ENCODE measurements at regions not wholly inside any gene's neighbourhood (a gene's known extent, or its start where the extent isn't known, plus 50 kb on each side); places are given as distances from the start of the nearest gene placed in this dataset.

DNA sequence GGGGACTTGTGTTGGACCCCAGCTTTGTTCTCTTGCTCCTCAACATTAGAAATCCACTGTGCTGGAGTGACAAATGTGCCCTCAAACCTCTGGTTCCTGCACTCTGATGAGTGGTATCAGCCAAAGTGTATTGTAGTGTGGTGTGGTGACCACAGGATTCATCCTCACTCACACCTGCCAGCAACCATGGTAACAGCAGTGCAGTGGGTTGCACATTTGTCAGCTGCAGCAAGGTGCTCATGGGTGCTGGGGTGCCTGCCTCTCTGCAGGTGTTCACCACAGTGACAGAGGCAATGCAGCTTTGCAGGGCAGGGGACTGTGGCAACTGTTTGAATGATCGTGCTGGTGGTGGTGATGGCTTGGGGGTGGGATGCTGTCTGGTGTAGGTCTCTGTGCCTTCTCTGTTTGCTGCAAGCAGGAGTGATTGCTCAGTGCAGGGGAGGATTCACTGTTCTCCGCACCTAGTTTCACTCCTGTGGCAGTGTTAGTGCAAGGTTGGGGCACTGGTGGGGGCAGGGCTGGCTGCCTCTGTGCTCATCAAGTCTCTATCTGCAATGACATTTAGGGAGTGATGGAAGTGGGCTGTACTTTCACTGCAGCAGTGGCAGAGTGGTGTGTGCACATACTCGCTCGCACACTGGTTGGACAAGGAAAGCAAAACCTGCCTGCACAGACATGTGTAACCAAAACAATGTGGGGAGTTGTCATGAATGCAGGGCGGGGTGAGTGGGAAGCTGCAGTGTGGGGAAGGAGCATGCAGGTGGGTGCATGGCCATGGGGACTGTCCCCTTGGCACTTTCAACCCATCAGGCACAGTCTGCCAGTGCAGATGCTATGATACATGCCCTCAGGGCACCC lies 301.1 kb downstream of the PIK3C3 start:
- H3K4me1 ChIP-seq (replicated peaks in 1 of 2; ENCODE audit: control insufficient read depth in 2 of 2, insufficient read depth in 2 of 2, low read length in 2 of 2) = no peaks in the 10 kb centered on the region
- ATAC-seq (no peak), FAIRE-seq (no peak), DNase-seq (ENCODE audit: extremely low read depth in 1 of 4, low spot score in 3 of 4) (no peak)
- no peak overlapping the region for H3K4me2 ChIP-seq (ENCODE audit: insufficient read depth, low read length)
- in situ Hi-C loops (cut with MboI) = no loop called here
- TF ChIP-seq IRF2 (CRISPR knock-in tag; IDR thresholded peaks at IDR 0.05) (no peak), MTF1 (CRISPR knock-in tag; IDR thresholded peaks at IDR 0.05; ENCODE audit: borderline replicate concordance) (no peak), SAP30 (IDR thresholded peaks at IDR 0.05; ENCODE audit: borderline replicate concordance, insufficient read depth, low read depth, low read length, poor library complexity, severe bottlenecking) (no peak), ETS2 (tag; IDR thresholded peaks at IDR 0.05; ENCODE audit: borderline replicate concordance, poor library complexity, severe bottlenecking) (no peak), KDM5B (IDR thresholded peaks at IDR 0.05; ENCODE audit: insufficient replicate concordance, low read depth, low read length) (no peak), ZKSCAN3 (CRISPR knock-in tag; IDR thresholded peaks at IDR 0.05) (no peak)
- H3K9me1 ChIP-seq (ENCODE audit: control insufficient read depth, insufficient read depth, low read length) = no peaks in the 10 kb centered on the region
- no peaks in the 10 kb centered on the region for H3K79me2 ChIP-seq (ENCODE audit: control insufficient read depth, insufficient read depth, low read length)
- intact Hi-C loops (cut with micrococcal nuclease) = no loop called here
- no peak overlapping the region for H3K4me3 ChIP-seq
- ChIA-PET POLR2A (no interaction called here), CTCF (ENCODE audit: low intra/inter-chr PET ratio) (no interaction called here)
- no peaks in the 10 kb centered on the region for H3K36me3 ChIP-seq (ENCODE audit: control insufficient read depth, insufficient read depth, low read length)
- no peaks in the 10 kb centered on the region for H4K20me1 ChIP-seq (replicated peaks; ENCODE audit: control insufficient read depth, insufficient read depth, low read length)
- 0% methylated on average over 3 of the region's 5 CpGs for WGBS (ENCODE audit: insufficient coverage, low coverage, missing lambda C conversion rate)
- no peak overlapping the region for H3K27ac ChIP-seq (ENCODE audit: extremely low read depth, low read depth, low read length)
- no TSS peak for BruUV-seq (replicated peaks)
- H2AFZ ChIP-seq (ENCODE audit: low read depth, low read length) = no peak overlapping the region
- no peak overlapping the region for H3K9ac ChIP-seq (ENCODE audit: insufficient read depth in 1 of 2, low read depth in 2 of 2, low read length in 2 of 2)
- H3K9me3 ChIP-seq (replicated peaks; ENCODE audit: control insufficient read depth, insufficient read depth, low read depth, low read length) = no peaks in the 10 kb centered on the region
- no peaks in the 10 kb centered on the region for H3K27me3 ChIP-seq (ENCODE audit: control insufficient read depth in 2 of 2, insufficient read depth in 2 of 2, low read length in 2 of 2)
